ENCODE measurements at regions not wholly inside any gene's neighbourhood (a gene's known extent, or its start where the extent isn't known, plus 50 kb on each side); places are given as distances from the start of the nearest gene placed in this dataset.

DNA sequence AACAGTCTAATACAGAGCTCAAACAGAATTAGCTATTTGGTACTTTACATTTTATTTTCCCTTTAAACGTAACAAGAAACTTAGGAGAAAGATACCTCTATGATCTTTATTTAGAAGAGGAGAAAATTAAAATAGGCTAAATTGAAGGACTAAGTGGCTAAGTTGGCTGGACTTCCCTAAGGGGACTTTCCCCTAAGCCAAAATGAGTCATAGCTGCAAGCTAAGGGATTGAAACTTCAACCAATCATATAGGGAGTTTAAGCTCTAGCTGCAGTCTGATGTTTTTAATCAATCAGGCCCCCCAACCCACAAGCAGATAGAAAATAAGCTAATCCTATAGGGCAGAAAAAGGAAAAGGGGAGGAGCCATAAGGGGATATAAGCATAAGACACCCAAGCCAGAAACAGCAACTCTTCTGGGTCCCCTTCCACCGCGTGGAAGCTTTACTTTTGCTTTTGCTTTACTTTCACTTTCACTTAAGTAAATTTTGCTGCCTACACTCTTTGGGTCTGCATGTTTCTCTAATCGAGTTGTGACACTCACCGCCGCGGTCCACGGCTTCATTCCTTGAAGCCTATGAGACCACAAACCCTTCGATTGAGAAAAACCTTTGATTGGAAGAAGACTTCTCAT is 1108.5 kb upstream of the EPHA6 start:
- Histone ChIP-seq H3K4me3 (no peak overlapping the region), H3K4me1 (no peaks in the 10 kb centered on the region), H3K9me3 (no peaks in the 10 kb centered on the region), H3K27ac (no peak overlapping the region), H3K27me3 (no peaks in the 10 kb centered on the region), H3K36me3 (no peaks in the 10 kb centered on the region)
- intact Hi-C loops (cut with DNase I; ENCODE audit: low total_unique reads) = no loop called here
- TF ChIP-seq, protein P1, sequence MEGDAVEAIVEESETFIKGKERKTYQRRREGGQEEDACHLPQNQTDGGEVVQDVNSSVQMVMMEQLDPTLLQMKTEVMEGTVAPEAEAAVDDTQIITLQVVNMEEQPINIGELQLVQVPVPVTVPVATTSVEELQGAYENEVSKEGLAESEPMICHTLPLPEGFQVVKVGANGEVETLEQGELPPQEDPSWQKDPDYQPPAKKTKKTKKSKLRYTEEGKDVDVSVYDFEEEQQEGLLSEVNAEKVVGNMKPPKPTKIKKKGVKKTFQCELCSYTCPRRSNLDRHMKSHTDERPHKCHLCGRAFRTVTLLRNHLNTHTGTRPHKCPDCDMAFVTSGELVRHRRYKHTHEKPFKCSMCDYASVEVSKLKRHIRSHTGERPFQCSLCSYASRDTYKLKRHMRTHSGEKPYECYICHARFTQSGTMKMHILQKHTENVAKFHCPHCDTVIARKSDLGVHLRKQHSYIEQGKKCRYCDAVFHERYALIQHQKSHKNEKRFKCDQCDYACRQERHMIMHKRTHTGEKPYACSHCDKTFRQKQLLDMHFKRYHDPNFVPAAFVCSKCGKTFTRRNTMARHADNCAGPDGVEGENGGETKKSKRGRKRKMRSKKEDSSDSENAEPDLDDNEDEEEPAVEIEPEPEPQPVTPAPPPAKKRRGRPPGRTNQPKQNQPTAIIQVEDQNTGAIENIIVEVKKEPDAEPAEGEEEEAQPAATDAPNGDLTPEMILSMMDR (IDR thresholded peaks at IDR 0.05) = no peak
- no peak for TF ChIP-seq POLR2A (IDR thresholded peaks at IDR 0.05)
- no peak for DNase-seq

DNA sequence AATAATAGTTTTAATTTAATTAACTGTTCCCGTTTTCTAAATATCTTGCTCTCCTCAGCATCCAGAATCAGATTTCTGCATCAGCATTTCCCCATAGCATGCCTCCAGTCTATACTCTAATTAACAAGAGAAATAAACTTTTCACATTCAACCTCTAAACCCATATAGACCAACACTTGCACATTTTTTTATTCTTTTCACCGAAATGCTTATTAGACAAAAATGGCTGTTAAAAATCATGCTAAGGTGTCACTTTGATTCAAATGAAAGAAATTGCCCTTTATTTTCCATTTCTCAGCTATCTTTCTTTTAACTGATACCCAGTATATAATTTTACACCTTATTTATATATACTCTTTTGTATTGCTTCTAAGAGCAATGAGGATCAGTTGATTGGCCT is 1107.1 kb upstream of the EPHA6 start:
- Histone ChIP-seq H3K27ac (no peak overlapping the region), H3K27me3 (no peaks in the 10 kb centered on the region), H3K36me3 (no peaks in the 10 kb centered on the region), H3K4me3 (no peak overlapping the region), H3K9me3 (no peaks in the 10 kb centered on the region), H3K4me1 (no peaks in the 10 kb centered on the region)
- no peak for DNase-seq
- intact Hi-C loops (cut with DNase I; ENCODE audit: low total_unique reads) = no loop called here
- TF ChIP-seq, protein P1 (IDR thresholded peaks at IDR 0.05) = no peak
- no peak for TF ChIP-seq POLR2A (IDR thresholded peaks at IDR 0.05)

DNA sequence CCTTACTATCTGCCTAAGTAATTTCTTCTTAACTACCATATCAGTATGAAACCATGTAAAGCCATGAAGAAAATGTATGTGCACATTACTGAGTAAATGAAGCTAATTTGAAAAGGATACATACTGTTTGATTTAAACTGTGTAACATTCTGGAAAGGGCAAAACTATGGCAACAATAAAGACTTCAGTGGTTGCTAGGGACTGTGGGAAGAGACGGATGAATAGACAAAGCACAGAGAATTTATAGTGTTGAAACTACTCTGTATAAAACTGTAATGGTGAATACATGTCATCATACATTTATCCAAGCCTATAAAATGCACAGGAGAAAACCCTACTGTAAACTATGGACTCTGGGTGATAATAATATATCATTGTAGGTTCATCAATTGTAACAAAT is 1103.7 kb upstream of the EPHA6 start:
- no peak for DNase-seq

DNA sequence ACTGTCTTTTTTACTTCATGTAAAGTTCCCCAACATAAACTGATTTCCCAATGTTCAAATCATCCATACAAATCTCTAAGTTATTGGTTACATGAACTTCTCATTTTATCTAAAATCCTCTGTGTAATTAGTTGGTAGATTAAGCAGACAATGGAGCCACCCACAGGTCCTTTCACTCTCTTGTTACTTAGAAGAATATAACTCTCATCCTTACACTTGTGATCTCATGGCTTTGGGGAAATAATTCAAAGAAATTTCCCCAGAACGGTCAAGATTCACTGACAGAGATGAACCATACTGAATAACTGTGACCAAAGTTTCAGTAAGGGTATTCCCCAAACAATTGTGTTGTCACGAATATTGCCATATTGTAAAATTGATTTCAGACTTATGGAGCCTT is 1102.6 kb upstream of the EPHA6 start:
- Histone ChIP-seq H3K27ac (no peak overlapping the region), H3K4me1 (no peaks in the 10 kb centered on the region), H3K9me3 (no peaks in the 10 kb centered on the region), H3K27me3 (no peaks in the 10 kb centered on the region), H3K4me3 (no peak overlapping the region), H3K36me3 (no peaks in the 10 kb centered on the region)
- intact Hi-C loops (cut with DNase I; ENCODE audit: low total_unique reads) = no loop called here
- TF ChIP-seq, protein P1 (IDR thresholded peaks at IDR 0.05) = no peak
- no peak for TF ChIP-seq POLR2A (IDR thresholded peaks at IDR 0.05)
- DNase-seq = no peak

More for the DNA sequence above, 1103.7 kb upstream of the EPHA6 start:
- Histone ChIP-seq H3K27ac (no peak overlapping the region), H3K36me3 (no peaks in the 10 kb centered on the region), H3K4me1 (no peaks in the 10 kb centered on the region), H3K4me3 (no peak overlapping the region), H3K9me3 (no peaks in the 10 kb centered on the region), H3K27me3 (no peaks in the 10 kb centered on the region)
- TF ChIP-seq, protein P1 (IDR thresholded peaks at IDR 0.05) = no peak
- no peak for TF ChIP-seq POLR2A (IDR thresholded peaks at IDR 0.05)
- intact Hi-C loops (cut with DNase I; ENCODE audit: low total_unique reads) = no loop called here

DNA sequence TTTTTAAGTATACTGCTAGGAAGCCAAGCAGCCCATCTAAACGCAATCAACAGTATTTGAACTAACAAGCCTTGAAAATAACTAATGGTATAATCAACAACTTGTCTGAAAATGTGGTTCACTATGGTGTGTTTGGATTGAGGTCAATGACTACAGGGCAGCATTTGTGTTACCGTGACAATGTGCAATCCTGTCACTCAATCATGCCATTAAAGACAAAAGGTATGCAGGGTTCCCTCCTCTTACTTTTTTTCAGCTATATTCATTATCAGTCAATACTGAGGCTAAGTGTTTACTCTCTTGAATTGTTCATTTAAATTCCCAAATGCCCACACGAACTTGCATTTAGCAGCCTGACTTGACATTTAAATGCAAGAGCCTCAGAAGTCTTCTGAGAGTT is 1099.3 kb upstream of the EPHA6 start:
- intact Hi-C loops (cut with DNase I; ENCODE audit: low total_unique reads) = no loop called here
- TF ChIP-seq, protein P1 (IDR thresholded peaks at IDR 0.05) = no peak
- no peak for TF ChIP-seq POLR2A (IDR thresholded peaks at IDR 0.05)
- DNase-seq = no peak
- H3K27ac ChIP-seq = no peak overlapping the region
- H3K9me3 ChIP-seq = no peaks in the 10 kb centered on the region
- no peaks in the 10 kb centered on the region for H3K4me1 ChIP-seq
- H3K36me3 ChIP-seq = no peaks in the 10 kb centered on the region
- H3K4me3 ChIP-seq = no peak overlapping the region
- no peaks in the 10 kb centered on the region for H3K27me3 ChIP-seq
